Thymus (tissue), 11 donors: ENCODE measurements at regions not wholly inside any gene's neighbourhood (a gene's known extent, or its start where the extent isn't known, plus 50 kb on each side); places are given as distances from the start of the nearest gene placed in this dataset.

Experiments used
- DNase-seq, 9 donors: peaks; one replicate each; pipeline ENCODE4 v3.0.0-alpha.2; 2013; ENCODE audit warnings: low spot score in 9 of 9, low read depth in 6 of 9, missing footprints in 1 of 9
- H3K27ac ChIP-seq, 2 donors: one replicate each; pipeline ENCODE4 v1.5.1; 2013; ENCODE audit warnings: control low read depth in 1 of 2, low read depth in 1 of 2, low read length in 1 of 2, mild to moderate bottlenecking in 1 of 2, moderate library complexity in 1 of 2
- H3K27me3 ChIP-seq, 2 donors: one replicate each; pipeline ENCODE4 v1.5.1; 2013; ENCODE audit warnings: low read length in 1 of 2; ENCODE audit not compliant: control insufficient read depth in 2 of 2, insufficient read depth in 1 of 2
- H3K36me3 ChIP-seq, 2 donors: one replicate each; pipeline ENCODE4 v1.5.1; 2013; ENCODE audit warnings: low read length in 1 of 2, mild to moderate bottlenecking in 1 of 2, moderate library complexity in 1 of 2; ENCODE audit not compliant: control insufficient read depth in 2 of 2, insufficient read depth in 2 of 2
- H3K4me1 ChIP-seq, 2 donors: one replicate each; pipeline ENCODE4 v1.5.1; 2013; ENCODE audit warnings: low read length in 2 of 2; ENCODE audit not compliant: control insufficient read depth in 2 of 2, insufficient read depth in 2 of 2
- H3K4me3 ChIP-seq, 2 donors: one replicate each; pipeline ENCODE4 v1.5.1; 2013; ENCODE audit warnings: low read length in 2 of 2, control low read depth in 1 of 2, mild to moderate bottlenecking in 1 of 2
- H3K9me3 ChIP-seq, 2 donors: one replicate each; pipeline ENCODE4 v1.5.1; 2013; ENCODE audit warnings: low read length in 1 of 2, mild to moderate bottlenecking in 1 of 2; ENCODE audit not compliant: control insufficient read depth in 2 of 2, insufficient read depth in 1 of 2
- WGBS: extraction: QIAGEN DNeasy Blood & Tissue Kit; methylation state at CpG from one replicate; pipeline ENCODE4 v1.1.7; 2013; 5-methylcytosine and 5-hydroxymethylcytosine counted together
- donor health status: healthy.

- 77% methylated on average over 7 of the region's 7 CpGs for WGBS
- H3K27ac ChIP-seq: no peak overlapping the region
- DNase-seq: no peak
These were observed 600.5 kb upstream of the TENM4 start for GRCh38 chr11:80041136-80042000.

GRCh38 chr11:80034801-80035200 lies 594.0 kb upstream of the TENM4 start:
- Histone ChIP-seq H3K9me3 (no peaks in the 10 kb centered on the region), H3K27ac (no peak overlapping the region), H3K4me1 (no peaks in the 10 kb centered on the region), H3K27me3 (no peaks in the 10 kb centered on the region), H3K4me3 (no peak overlapping the region), H3K36me3 (no peaks in the 10 kb centered on the region)
- no peak for DNase-seq
- 94% methylated on average over 1 of the region's 1 CpG for WGBS

More at GRCh38 chr11:80041136-80042000, 600.5 kb upstream of the TENM4 start:
- Histone ChIP-seq H3K27me3 (no peaks in the 10 kb centered on the region), H3K36me3 (no peaks in the 10 kb centered on the region), H3K4me1 (no peaks in the 10 kb centered on the region), H3K4me3 (no peak overlapping the region), H3K9me3 (no peaks in the 10 kb centered on the region)

GRCh38 chr11:80031014-80031600 lies 590.3 kb upstream of the TENM4 start:
- Histone ChIP-seq H3K9me3 (no peaks in the 10 kb centered on the region), H3K4me3 (no peak overlapping the region), H3K4me1 (no peaks in the 10 kb centered on the region), H3K27ac (no peak overlapping the region), H3K36me3 (no peaks in the 10 kb centered on the region), H3K27me3 (no peaks in the 10 kb centered on the region)
- no peak for DNase-seq
- 74% methylated on average over 3 of the region's 3 CpGs for WGBS

- Histone ChIP-seq H3K27ac (no peak overlapping the region), H3K36me3 (no peaks in the 10 kb centered on the region), H3K9me3 (no peaks in the 10 kb centered on the region), H3K4me3 (no peak overlapping the region), H3K4me1 (no peaks in the 10 kb centered on the region), H3K27me3 (no peaks in the 10 kb centered on the region)
- DNase-seq: no peak
- 67% methylated on average over 3 of the region's 3 CpGs for whole genome bisulfite sequencing
These were observed 588.2 kb upstream of the TENM4 start for GRCh38 chr11:80028998-80029397.

GRCh38 chr11:80024119-80024518 lies 583.3 kb upstream of the TENM4 start:
- no peaks in the 10 kb centered on the region for H3K27me3 ChIP-seq
- no peak for DNase-seq
- 76% methylated on average over 4 of the region's 4 CpGs for WGBS
- H3K27ac ChIP-seq: no peak overlapping the region
- no peaks in the 10 kb centered on the region for H3K9me3 ChIP-seq
- H3K36me3 ChIP-seq: no peaks in the 10 kb centered on the region
- no peaks in the 10 kb centered on the region for H3K4me1 ChIP-seq
- no peak overlapping the region for H3K4me3 ChIP-seq

- Histone ChIP-seq H3K27ac (no peak overlapping the region), H3K36me3 (no peaks in the 10 kb centered on the region), H3K4me3 (no peak overlapping the region), H3K4me1 (no peaks in the 10 kb centered on the region), H3K27me3 (no peaks in the 10 kb centered on the region), H3K9me3 (no peaks in the 10 kb centered on the region)
- DNase-seq: no peak
These were observed 582.6 kb upstream of the TENM4 start for GRCh38 chr11:80023386-80023785.

- 97% methylated on average over 1 of the region's 1 CpG for WGBS
These were observed 569.7 kb upstream of the TENM4 start for GRCh38 chr11:80010536-80010935.

GRCh38 chr11:80009081-80009480 lies 568.3 kb upstream of the TENM4 start:
- 93% methylated on average over 3 of the region's 3 CpGs for WGBS

More at GRCh38 chr11:80010536-80010935, 569.7 kb upstream of the TENM4 start:
- Histone ChIP-seq H3K36me3 (no peaks in the 10 kb centered on the region), H3K27ac (no peak overlapping the region), H3K9me3 (no peaks in the 10 kb centered on the region), H3K4me1 (no peaks in the 10 kb centered on the region), H3K4me3 (no peak overlapping the region), H3K27me3 (no peaks in the 10 kb centered on the region)
- no peak for DNase-seq

GRCh38 chr11:80007616-80008015 lies 566.8 kb upstream of the TENM4 start:
- DNase-seq: no peak
- Histone ChIP-seq H3K9me3 (no peaks in the 10 kb centered on the region), H3K36me3 (no peaks in the 10 kb centered on the region), H3K27ac (no peak overlapping the region), H3K4me1 (no peaks in the 10 kb centered on the region), H3K27me3 (no peaks in the 10 kb centered on the region), H3K4me3 (no peak overlapping the region)
- 84% methylated on average over 6 of the region's 6 CpGs for WGBS

More at GRCh38 chr11:80009081-80009480, 568.3 kb upstream of the TENM4 start:
- no peak overlapping the region for H3K4me3 ChIP-seq
- no peak overlapping the region for H3K27ac ChIP-seq
- H3K36me3 ChIP-seq: no peaks in the 10 kb centered on the region
- no peaks in the 10 kb centered on the region for H3K27me3 ChIP-seq
- no peak for DNase-seq
- H3K9me3 ChIP-seq: no peaks in the 10 kb centered on the region
- H3K4me1 ChIP-seq: no peaks in the 10 kb centered on the region
